ENCODE measurements at regions not wholly inside any gene's neighbourhood (a gene's known extent, or its start where the extent isn't known, plus 50 kb on each side); places are given as distances from the start of the nearest gene placed in this dataset.

DNA sequence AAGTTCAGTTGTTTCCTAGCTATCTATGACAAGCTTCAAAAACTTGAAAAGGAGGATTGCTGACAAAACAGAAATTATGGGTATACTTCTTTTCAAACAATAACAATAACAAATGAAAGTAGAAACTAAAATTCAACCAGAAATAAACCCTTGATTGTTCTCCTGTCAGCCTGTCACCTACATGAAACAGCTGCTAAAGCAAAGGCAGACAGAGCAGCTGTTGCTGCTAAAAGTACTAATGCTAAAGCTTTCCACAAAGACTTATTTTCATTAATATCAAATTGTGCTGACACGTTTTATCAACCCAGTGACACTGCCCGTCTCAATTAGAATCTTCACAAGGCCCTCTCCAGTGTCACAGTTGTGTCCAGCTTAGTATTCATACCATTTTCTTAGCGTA, 533.2 kb upstream of the GBE1 start:
- TF ChIP-seq EZH2phosphoT487 (IDR thresholded peaks at IDR 0.05; ENCODE audit: unreplicated experiment) (no peak), EZH2 (IDR thresholded peaks at IDR 0.05; ENCODE audit: low read depth, unreplicated experiment) (no peak), ZNF114 (CRISPR knock-in tag; IDR thresholded peaks at IDR 0.05) (no peak), JUNB (IDR thresholded peaks at IDR 0.05; ENCODE audit: unreplicated experiment) (no peak)
- TF ChIP-seq, protein P1, sequence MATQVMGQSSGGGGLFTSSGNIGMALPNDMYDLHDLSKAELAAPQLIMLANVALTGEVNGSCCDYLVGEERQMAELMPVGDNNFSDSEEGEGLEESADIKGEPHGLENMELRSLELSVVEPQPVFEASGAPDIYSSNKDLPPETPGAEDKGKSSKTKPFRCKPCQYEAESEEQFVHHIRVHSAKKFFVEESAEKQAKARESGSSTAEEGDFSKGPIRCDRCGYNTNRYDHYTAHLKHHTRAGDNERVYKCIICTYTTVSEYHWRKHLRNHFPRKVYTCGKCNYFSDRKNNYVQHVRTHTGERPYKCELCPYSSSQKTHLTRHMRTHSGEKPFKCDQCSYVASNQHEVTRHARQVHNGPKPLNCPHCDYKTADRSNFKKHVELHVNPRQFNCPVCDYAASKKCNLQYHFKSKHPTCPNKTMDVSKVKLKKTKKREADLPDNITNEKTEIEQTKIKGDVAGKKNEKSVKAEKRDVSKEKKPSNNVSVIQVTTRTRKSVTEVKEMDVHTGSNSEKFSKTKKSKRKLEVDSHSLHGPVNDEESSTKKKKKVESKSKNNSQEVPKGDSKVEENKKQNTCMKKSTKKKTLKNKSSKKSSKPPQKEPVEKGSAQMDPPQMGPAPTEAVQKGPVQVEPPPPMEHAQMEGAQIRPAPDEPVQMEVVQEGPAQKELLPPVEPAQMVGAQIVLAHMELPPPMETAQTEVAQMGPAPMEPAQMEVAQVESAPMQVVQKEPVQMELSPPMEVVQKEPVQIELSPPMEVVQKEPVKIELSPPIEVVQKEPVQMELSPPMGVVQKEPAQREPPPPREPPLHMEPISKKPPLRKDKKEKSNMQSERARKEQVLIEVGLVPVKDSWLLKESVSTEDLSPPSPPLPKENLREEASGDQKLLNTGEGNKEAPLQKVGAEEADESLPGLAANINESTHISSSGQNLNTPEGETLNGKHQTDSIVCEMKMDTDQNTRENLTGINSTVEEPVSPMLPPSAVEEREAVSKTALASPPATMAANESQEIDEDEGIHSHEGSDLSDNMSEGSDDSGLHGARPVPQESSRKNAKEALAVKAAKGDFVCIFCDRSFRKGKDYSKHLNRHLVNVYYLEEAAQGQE (IDR thresholded peaks at IDR 0.05; ENCODE audit: unreplicated experiment) = no peak
- TF ChIP-seq, protein P2, sequence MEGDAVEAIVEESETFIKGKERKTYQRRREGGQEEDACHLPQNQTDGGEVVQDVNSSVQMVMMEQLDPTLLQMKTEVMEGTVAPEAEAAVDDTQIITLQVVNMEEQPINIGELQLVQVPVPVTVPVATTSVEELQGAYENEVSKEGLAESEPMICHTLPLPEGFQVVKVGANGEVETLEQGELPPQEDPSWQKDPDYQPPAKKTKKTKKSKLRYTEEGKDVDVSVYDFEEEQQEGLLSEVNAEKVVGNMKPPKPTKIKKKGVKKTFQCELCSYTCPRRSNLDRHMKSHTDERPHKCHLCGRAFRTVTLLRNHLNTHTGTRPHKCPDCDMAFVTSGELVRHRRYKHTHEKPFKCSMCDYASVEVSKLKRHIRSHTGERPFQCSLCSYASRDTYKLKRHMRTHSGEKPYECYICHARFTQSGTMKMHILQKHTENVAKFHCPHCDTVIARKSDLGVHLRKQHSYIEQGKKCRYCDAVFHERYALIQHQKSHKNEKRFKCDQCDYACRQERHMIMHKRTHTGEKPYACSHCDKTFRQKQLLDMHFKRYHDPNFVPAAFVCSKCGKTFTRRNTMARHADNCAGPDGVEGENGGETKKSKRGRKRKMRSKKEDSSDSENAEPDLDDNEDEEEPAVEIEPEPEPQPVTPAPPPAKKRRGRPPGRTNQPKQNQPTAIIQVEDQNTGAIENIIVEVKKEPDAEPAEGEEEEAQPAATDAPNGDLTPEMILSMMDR (conservative IDR thresholded peaks at IDR 0.05; ENCODE audit: low read depth in 2 of 2) = no peak
- TF ChIP-seq, protein P3, sequence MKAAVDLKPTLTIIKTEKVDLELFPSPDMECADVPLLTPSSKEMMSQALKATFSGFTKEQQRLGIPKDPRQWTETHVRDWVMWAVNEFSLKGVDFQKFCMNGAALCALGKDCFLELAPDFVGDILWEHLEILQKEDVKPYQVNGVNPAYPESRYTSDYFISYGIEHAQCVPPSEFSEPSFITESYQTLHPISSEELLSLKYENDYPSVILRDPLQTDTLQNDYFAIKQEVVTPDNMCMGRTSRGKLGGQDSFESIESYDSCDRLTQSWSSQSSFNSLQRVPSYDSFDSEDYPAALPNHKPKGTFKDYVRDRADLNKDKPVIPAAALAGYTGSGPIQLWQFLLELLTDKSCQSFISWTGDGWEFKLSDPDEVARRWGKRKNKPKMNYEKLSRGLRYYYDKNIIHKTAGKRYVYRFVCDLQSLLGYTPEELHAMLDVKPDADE (IDR thresholded peaks at IDR 0.05) = no peak
